GM23248 (cell line): ENCODE measurements at regions not wholly inside any gene's neighbourhood (a gene's known extent, or its start where the extent isn't known, plus 50 kb on each side); places are given as distances from the start of the nearest gene placed in this dataset.
"Not testable (repeated sequence)": the region's sequence is repeated elsewhere in the genome, so short reads cannot be mapped to it uniquely, and the experiment has no call there.

Experiments used
- DNase-seq: peaks from one replicate; pipeline ENCODE4 v3.0.0-alpha.2; 2015
- H2AFZ ChIP-seq: fragments of 200-600 bp; sonication (generic); 2 replicates; pipeline ENCODE4 v1.6.1; 2016; ENCODE audit warnings: antibody characterized with exemption
- H3F3A ChIP-seq: fragments of 200-600 bp; sonication (generic); 2 replicates; pipeline ENCODE4 v1.6.1; 2016; ENCODE audit warnings: mild to moderate bottlenecking, antibody characterized with exemption, mixed run types; ENCODE audit not compliant: insufficient read depth
- H3K27ac ChIP-seq: fragments of 200-600 bp; sonication (generic); 2 replicates; pipeline ENCODE4 v1.5.1; 2016; ENCODE audit warnings: mild to moderate bottlenecking
- H3K27me3 ChIP-seq: fragments of 200-600 bp; sonication (generic); replicated peaks from 2 replicates; pipeline ENCODE4 v1.6.1; 2016; ENCODE audit warnings: mild to moderate bottlenecking; ENCODE audit not compliant: insufficient read depth
- H3K36me3 ChIP-seq: fragments of 200-600 bp; sonication (generic); 2 replicates; pipeline ENCODE4 v1.6.1; 2016; ENCODE audit warnings: low read depth, mild to moderate bottlenecking
- H3K4me1 ChIP-seq: fragments of 200-600 bp; sonication (generic); 2 replicates; pipeline ENCODE4 v1.6.1; 2016; ENCODE audit warnings: mild to moderate bottlenecking; ENCODE audit not compliant: insufficient read depth
- H3K4me2 ChIP-seq: fragments of 200-600 bp; sonication (generic); one replicate; pipeline ENCODE4 v1.6.1; 2016; ENCODE audit warnings: mild to moderate bottlenecking; ENCODE audit not compliant: unreplicated experiment
- H3K4me3 ChIP-seq: fragments of 200-600 bp; sonication (generic); 2 replicates; pipeline ENCODE4 v1.5.1; 2016; ENCODE audit warnings: mild to moderate bottlenecking
- H3K79me2 ChIP-seq: fragments of 200-600 bp; sonication (generic); 2 replicates; pipeline ENCODE4 v1.6.1; 2016; ENCODE audit warnings: mild to moderate bottlenecking; ENCODE audit not compliant: insufficient read depth
- H3K9ac ChIP-seq: fragments of 200-600 bp; sonication (generic); 2 replicates; pipeline ENCODE4 v1.6.1; 2016; ENCODE audit warnings: mild to moderate bottlenecking
- H3K9me2 ChIP-seq: fragments of 200-600 bp; sonication (generic); 2 replicates; pipeline ENCODE4 v1.6.1; 2016; ENCODE audit warnings: mixed run types, mild to moderate bottlenecking, moderate library complexity; ENCODE audit not compliant: insufficient read depth
- H3K9me3 ChIP-seq: fragments of 200-600 bp; sonication (generic); one replicate; pipeline ENCODE4 v1.6.1; 2017; ENCODE audit warnings: low read depth
- H4K20me1 ChIP-seq: fragments of 200-600 bp; sonication (generic); 2 replicates; pipeline ENCODE4 v1.6.0; 2016; ENCODE audit not compliant: insufficient read depth
- EZH2 ChIP-seq: fragments of 200-600 bp; sonication (generic); IDR thresholded peaks from 2 replicates; pipeline ENCODE4 v1.6.1; 2018; ENCODE audit warnings: antibody characterized with exemption, mild to moderate bottlenecking; ENCODE audit not compliant: insufficient read depth, poor library complexity, severe bottlenecking
- EZH2phosphoT487 ChIP-seq: fragments of 200-600 bp; sonication (generic); IDR thresholded peaks from 2 replicates; pipeline ENCODE4 v1.6.1; 2018; ENCODE audit warnings: antibody characterized with exemption, moderate library complexity, mild to moderate bottlenecking, low read depth; ENCODE audit not compliant: insufficient read depth
- WGBS, 2 experiments: methylation state at CpG; one replicate each; pipeline ENCODE4 v1.1.6; 2015 to 2017; ENCODE audit warnings: low lambda C conversion rate in 2 of 2, low coverage in 1 of 2; ENCODE audit errors: missing lambda C conversion rate in 2 of 2; 5-methylcytosine and 5-hydroxymethylcytosine counted together
- in situ Hi-C: fragments of 300-500 bp; cut with MboI; formaldehyde crosslinking; loops from 2 replicates; pipeline ENCODE4 v1.15.0; 2020

GRCh38 chr2:16222326-16222725, 282.0 kb downstream of the MYCN start:
- no peaks in the 10 kb centered on the region for H3F3A ChIP-seq
- WGBS, 2 experiments: 60 to 67% methylated on average over 2 of the region's 2 CpGs

DNA sequence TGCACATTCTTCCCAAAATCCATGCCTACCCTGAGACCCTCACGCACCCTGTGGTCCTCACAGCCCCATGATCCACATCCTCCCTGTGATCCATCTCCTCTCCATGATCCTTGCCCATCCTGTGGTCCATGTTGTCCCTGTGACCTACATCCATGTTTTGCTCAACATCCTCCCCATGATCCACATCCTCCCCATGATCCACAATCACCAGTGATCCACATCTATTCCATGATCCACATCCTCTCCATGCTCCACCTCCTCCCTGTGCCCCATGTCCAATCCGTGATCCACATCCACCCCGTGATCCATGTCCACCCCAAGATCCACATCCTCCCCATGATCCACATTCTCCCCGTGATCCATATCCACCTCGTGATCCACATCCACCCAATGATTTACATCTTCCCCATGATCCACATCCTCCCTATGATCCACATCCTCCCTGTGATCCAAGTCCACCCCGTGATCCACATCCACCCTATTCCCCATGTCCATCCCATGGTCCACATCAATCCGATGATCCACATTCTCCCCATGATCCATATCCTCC, 281.2 kb downstream of the MYCN start:
- no peak for TF ChIP-seq EZH2
- no peak for TF ChIP-seq EZH2phosphoT487
- no peaks in the 10 kb centered on the region for H3K9me3 ChIP-seq
- no peaks in the 10 kb centered on the region for H3K36me3 ChIP-seq
- H3K27me3 ChIP-seq: no peaks in the 10 kb centered on the region
- 42 to 43% methylated on average over 7 of the region's 7 CpGs for WGBS, 2 experiments
- no peak overlapping the region for H3K4me2 ChIP-seq
- H3K79me2 ChIP-seq: no peaks in the 10 kb centered on the region
- no peak overlapping the region for H3K9ac ChIP-seq
- H3K4me3 ChIP-seq: no peak overlapping the region
- H4K20me1 ChIP-seq: no peaks in the 10 kb centered on the region
- H3K4me1 ChIP-seq: no peaks in the 10 kb centered on the region
- in situ Hi-C loops: no loop called here
- no peak overlapping the region for H3K27ac ChIP-seq
- no peak overlapping the region for H2AFZ ChIP-seq
- no peak for DNase-seq
- no peaks in the 10 kb centered on the region for H3K9me2 ChIP-seq
- no peaks in the 10 kb centered on the region for H3F3A ChIP-seq

More at GRCh38 chr2:16222326-16222725, 282.0 kb downstream of the MYCN start:
- H3K4me1 ChIP-seq: no peaks in the 10 kb centered on the region
- H3K27me3 ChIP-seq: no peaks in the 10 kb centered on the region
- DNase-seq: no peak
- H3K27ac ChIP-seq: no peak overlapping the region
- no peaks in the 10 kb centered on the region for H3K79me2 ChIP-seq
- no peak overlapping the region for H3K4me2 ChIP-seq
- H2AFZ ChIP-seq: no peak overlapping the region
- H3K9me3 ChIP-seq: no peaks in the 10 kb centered on the region
- no peaks in the 10 kb centered on the region for H3K36me3 ChIP-seq
- in situ Hi-C loops: no loop called here
- no peak overlapping the region for H3K4me3 ChIP-seq
- TF ChIP-seq EZH2 (no peak), EZH2phosphoT487 (no peak)
- no peaks in the 10 kb centered on the region for H4K20me1 ChIP-seq
- no peaks in the 10 kb centered on the region for H3K9me2 ChIP-seq
- H3K9ac ChIP-seq: no peak overlapping the region

DNA sequence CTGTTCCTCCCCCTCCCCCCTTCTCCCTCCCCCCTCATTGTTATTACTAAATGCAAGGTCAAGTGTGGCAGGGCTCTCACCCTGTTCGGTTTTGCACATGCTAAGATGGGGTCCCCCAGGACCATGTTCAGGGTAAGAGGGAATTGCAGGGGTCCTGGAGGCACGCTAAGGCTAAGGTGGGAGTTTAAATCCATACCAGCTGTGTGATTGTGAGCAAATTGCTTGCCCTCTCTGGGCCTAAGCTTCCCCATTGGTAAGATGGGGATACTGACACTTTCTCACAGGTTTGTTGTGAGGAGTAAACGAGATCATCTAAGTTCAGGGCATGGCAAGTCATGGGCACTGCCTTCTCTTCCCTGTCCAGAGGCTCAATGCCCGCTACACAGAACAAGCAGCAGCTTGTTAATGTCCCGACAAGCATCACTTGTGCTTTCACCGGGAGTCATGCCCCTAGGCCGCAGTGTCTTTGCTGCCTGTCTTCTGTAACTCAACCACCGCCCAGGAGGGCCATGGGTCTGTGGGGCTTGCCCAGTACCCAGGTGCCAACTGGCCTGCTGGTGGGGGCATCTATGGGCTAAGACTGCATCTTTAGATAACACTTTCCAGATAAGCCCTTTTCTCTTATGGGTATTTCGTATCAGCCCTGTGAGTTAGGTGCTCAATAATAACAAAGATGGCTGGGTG, 279.1 kb downstream of the MYCN start:
- no peak overlapping the region for H3K4me3 ChIP-seq
- no peak overlapping the region for H2AFZ ChIP-seq
- H3F3A ChIP-seq: no peaks in the 10 kb centered on the region
- no peak for TF ChIP-seq EZH2
- no peak for TF ChIP-seq EZH2phosphoT487
- no peaks in the 10 kb centered on the region for H3K27me3 ChIP-seq
- H3K4me2 ChIP-seq: no peak overlapping the region
- H3K36me3 ChIP-seq: no peaks in the 10 kb centered on the region
- no peaks in the 10 kb centered on the region for H3K9me3 ChIP-seq
- no peaks in the 10 kb centered on the region for H3K79me2 ChIP-seq
- H3K27ac ChIP-seq: no peak overlapping the region
- WGBS, 2 experiments: 39 to 42% methylated on average over 9 of the region's 9 CpGs
- DNase-seq: no peak
- in situ Hi-C loops: no loop called here
- H3K9me2 ChIP-seq: no peaks in the 10 kb centered on the region
- no peaks in the 10 kb centered on the region for H4K20me1 ChIP-seq
- no peak overlapping the region for H3K9ac ChIP-seq
- H3K4me1 ChIP-seq: no peaks in the 10 kb centered on the region

DNA sequence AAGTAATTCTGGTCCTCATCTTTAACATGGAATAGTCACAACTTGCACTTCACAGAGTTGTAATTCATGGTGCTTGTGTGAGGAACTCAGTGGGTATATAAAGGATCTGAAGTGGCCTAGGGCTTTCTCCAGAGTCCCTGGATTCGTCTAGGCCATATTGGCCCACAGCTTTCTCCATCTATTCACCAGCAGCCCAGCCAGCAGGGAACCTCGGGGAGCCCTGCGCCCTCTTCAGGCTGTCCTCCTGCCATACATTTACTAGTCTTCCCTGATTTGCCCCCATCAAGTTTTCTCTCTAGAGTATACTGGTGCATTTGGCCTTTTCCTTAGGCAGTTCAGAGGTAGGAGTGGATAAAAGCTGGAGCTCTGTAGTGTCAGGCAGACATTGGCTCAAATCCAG, 278.3 kb downstream of the MYCN start:
- no peaks in the 10 kb centered on the region for H3F3A ChIP-seq
- no peaks in the 10 kb centered on the region for H3K79me2 ChIP-seq
- no peaks in the 10 kb centered on the region for H4K20me1 ChIP-seq
- H3K4me3 ChIP-seq: no peak overlapping the region
- H3K4me1 ChIP-seq: no peaks in the 10 kb centered on the region
- WGBS, 2 experiments: 31 to 34% methylated on average over 3 of the region's 3 CpGs
- in situ Hi-C loops: no loop called here
- no peaks in the 10 kb centered on the region for H3K36me3 ChIP-seq
- H3K9me3 ChIP-seq: no peaks in the 10 kb centered on the region
- no peak overlapping the region for H3K27ac ChIP-seq
- no peak overlapping the region for H3K9ac ChIP-seq
- no peaks in the 10 kb centered on the region for H3K9me2 ChIP-seq
- no peak for DNase-seq
- TF ChIP-seq EZH2 (no peak), EZH2phosphoT487 (no peak)
- H3K27me3 ChIP-seq: no peaks in the 10 kb centered on the region
- no peak overlapping the region for H2AFZ ChIP-seq
- no peak overlapping the region for H3K4me2 ChIP-seq

DNA sequence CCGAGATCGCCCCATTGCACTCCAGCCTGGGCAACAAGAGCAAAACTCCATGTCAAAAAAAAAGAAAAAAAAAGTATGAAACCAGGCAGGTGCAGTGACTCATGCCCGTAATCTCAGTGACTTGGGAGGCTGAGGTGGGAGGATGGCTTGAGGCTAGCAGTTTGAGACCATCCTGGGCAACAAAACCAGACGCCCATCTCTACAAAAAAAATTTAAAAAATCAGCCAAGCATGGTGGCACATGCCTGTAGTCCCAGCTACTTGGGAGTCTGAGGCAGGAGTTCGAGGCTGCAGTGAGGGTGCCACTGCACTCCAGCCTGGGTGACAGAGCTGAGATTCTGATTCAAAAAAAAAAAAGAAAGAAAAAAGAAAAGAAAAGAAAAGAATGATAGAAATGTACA, 277.8 kb downstream of the MYCN start:
- H2AFZ ChIP-seq: no peak overlapping the region
- no peaks in the 10 kb centered on the region for H4K20me1 ChIP-seq
- no peaks in the 10 kb centered on the region for H3K79me2 ChIP-seq
- DNase-seq: no peak
- no peaks in the 10 kb centered on the region for H3K36me3 ChIP-seq
- 16 to 21% methylated on average over 3 to 5 of the region's 5 CpGs for WGBS, 2 experiments
- in situ Hi-C loops: no loop called here
- H3K4me3 ChIP-seq: no peak overlapping the region
- no peak overlapping the region for H3K27ac ChIP-seq
- no peak overlapping the region for H3K9ac ChIP-seq
- H3F3A ChIP-seq: no peaks in the 10 kb centered on the region
- no peak overlapping the region for H3K4me2 ChIP-seq
- no peak for TF ChIP-seq EZH2
- no peak for TF ChIP-seq EZH2phosphoT487
- no peaks in the 10 kb centered on the region for H3K4me1 ChIP-seq
- no peaks in the 10 kb centered on the region for H3K9me3 ChIP-seq
- no peaks in the 10 kb centered on the region for H3K27me3 ChIP-seq
- no peaks in the 10 kb centered on the region for H3K9me2 ChIP-seq

DNA sequence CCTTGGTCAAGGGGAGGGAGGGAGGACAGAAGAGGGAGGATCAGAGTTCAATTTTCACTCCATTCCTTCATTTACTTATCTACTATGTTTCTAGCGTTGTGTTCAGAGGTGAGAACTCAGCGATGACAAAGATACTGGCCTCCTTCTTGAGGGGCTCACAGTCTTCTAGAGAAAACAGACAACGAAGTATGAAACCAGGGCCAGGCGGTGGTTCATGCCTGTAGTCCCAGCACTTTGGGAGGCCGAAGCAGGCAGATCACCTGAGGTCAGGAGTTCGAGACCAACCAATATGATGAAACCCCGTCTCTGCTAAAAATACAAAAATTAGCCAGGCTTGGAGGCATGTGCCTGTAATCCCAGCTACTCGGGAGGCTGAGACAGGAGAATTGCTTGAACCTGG, 277.4 kb downstream of the MYCN start:
- H3F3A ChIP-seq, H3K4me3 ChIP-seq, H3K9me3 ChIP-seq, H3K36me3 ChIP-seq, H4K20me1 ChIP-seq, H3K9me2 ChIP-seq, in situ Hi-C loops, H3K27ac ChIP-seq, H3K4me1 ChIP-seq, DNase-seq, H3K79me2 ChIP-seq, H3K27me3 ChIP-seq, H3K4me2 ChIP-seq, H3K9ac ChIP-seq, H2AFZ ChIP-seq: not testable (repeated sequence)
- 39 to 43% methylated on average over 8 of the region's 8 CpGs for WGBS, 2 experiments
